ENCODE measurements at regions not wholly inside any gene's neighbourhood (a gene's known extent, or its start where the extent isn't known, plus 50 kb on each side); places are given as distances from the start of the nearest gene placed in this dataset.
A peak's percentile ranks its signal among the peaks of the same experiment; 100 is the strongest.

GRCh38 chr18:22069916-22070315 is 99.5 kb upstream of the GATA6 start:
- no peaks in the 10 kb centered on the region for H3K9me3 ChIP-seq
- DNase-seq (peak; percentile 40 to 58 (median 49)), ATAC-seq (peak; percentile 72)
- no peaks in the 10 kb centered on the region for H3K36me3 ChIP-seq (replicated peaks in 1 of 2; ENCODE audit: insufficient read depth in 1 of 2, low read depth in 2 of 2)
- no peaks in the 10 kb centered on the region for H3K27me3 ChIP-seq
- intact Hi-C loops (cut with DNase I): no loop called here
- no peak overlapping the region for H3K4me3 ChIP-seq
- 27 to 61% methylated on average over 3 to 8 of the region's 8 CpGs for WGBS, 2 donors
- H3K27ac ChIP-seq: peak overlapping the region in 2 of 4 donors; percentile 36 to 40
- TF ChIP-seq, protein P1, sequence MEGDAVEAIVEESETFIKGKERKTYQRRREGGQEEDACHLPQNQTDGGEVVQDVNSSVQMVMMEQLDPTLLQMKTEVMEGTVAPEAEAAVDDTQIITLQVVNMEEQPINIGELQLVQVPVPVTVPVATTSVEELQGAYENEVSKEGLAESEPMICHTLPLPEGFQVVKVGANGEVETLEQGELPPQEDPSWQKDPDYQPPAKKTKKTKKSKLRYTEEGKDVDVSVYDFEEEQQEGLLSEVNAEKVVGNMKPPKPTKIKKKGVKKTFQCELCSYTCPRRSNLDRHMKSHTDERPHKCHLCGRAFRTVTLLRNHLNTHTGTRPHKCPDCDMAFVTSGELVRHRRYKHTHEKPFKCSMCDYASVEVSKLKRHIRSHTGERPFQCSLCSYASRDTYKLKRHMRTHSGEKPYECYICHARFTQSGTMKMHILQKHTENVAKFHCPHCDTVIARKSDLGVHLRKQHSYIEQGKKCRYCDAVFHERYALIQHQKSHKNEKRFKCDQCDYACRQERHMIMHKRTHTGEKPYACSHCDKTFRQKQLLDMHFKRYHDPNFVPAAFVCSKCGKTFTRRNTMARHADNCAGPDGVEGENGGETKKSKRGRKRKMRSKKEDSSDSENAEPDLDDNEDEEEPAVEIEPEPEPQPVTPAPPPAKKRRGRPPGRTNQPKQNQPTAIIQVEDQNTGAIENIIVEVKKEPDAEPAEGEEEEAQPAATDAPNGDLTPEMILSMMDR (IDR thresholded peaks at IDR 0.05): no peak
- TF ChIP-seq POLR2A (IDR thresholded peaks at IDR 0.05): no peak
- H3K4me1 ChIP-seq: peaks cover 27% of the 10 kb centered on the region

DNA sequence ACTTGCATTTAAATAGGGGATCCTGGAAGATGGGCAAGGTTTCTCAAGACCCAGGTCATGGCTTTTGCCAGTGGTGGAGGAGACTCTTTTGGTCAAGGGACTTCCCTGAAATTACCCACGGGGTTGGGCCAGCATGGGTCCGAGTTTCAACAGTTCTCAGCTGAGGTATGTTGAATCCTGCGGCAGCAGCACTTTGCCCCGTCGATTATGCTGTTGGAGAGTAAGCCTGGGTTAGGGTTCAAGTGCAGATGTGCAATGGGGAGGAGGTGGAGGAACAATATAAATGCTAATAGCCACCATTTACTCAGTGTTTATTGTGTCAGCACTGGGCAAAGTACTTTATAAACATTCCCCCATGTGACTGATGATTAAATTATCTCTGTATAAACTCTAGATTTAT is 96.0 kb upstream of the GATA6 start:
- H3K4me1 ChIP-seq: peaks cover 24% of the 10 kb centered on the region
- no peak overlapping the region for H3K27ac ChIP-seq
- intact Hi-C loops (cut with DNase I): no loop called here
- ATAC-seq: no peak
- H3K36me3 ChIP-seq (replicated peaks in 1 of 2; ENCODE audit: insufficient read depth in 1 of 2, low read depth in 2 of 2): no peaks in the 10 kb centered on the region
- no peak overlapping the region for H3K4me3 ChIP-seq
- TF ChIP-seq POLR2A (IDR thresholded peaks at IDR 0.05): no peak
- TF ChIP-seq, protein P1 (IDR thresholded peaks at IDR 0.05): no peak
- no peaks in the 10 kb centered on the region for H3K9me3 ChIP-seq
- no peaks in the 10 kb centered on the region for H3K27me3 ChIP-seq
- DNase-seq: no peak
- WGBS, 2 donors: 92 to 95% methylated on average over 5 of the region's 5 CpGs

DNA sequence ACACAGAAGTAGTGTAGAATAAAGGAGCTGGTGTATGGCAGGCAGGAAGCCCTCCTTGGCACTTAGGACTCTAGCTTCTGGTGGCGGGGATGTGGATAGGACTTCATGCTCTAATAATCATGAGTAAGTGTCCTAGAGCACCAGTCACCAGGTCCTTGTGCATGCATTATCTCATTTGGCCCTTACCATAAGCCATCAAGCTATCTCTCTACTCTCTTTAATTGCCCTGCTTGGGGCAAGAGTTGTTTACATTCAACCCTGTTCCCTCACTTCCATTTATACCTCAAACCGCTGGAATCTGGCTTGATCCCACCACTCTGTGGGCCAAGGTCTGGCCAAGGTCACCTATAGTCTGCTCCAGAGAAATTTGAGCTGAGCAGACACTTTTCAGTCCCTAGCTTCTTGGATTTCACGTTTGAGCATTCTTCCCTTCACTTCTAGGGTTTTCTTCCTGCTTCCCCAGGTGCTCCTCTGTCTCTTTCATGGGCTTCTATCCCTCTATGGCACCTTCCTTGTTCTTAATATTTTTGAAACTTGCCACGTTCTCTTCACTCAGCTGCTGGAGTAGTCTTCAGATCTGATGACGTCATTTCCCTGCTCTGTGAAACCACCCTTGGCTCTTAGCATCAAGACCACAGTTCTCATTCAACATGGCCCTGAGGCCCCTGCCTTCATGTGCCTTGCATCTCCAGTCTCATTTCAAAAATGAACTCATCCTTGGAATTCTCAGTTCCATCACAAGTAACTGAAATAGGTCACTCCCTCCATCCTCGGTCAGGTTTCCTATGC is 94.9 kb upstream of the GATA6 start:
- 63 to 66% methylated on average over 6 of the region's 6 CpGs for WGBS, 2 donors
- Histone ChIP-seq H3K9me3 (no peaks in the 10 kb centered on the region), H3K4me3 (no peak overlapping the region), H3K36me3 (replicated peaks in 1 of 2; ENCODE audit: insufficient read depth in 1 of 2, low read depth in 2 of 2) (no peaks in the 10 kb centered on the region), H3K27ac (no peak overlapping the region), H3K4me1 (peaks cover 25% of the 10 kb centered on the region), H3K27me3 (no peaks in the 10 kb centered on the region)
- intact Hi-C loops (cut with DNase I): no loop called here
- DNase-seq (no peak), ATAC-seq (no peak)
- TF ChIP-seq POLR2A (IDR thresholded peaks at IDR 0.05): no peak
- TF ChIP-seq, protein P1 (IDR thresholded peaks at IDR 0.05): no peak

- no peak for TF ChIP-seq POLR2A (IDR thresholded peaks at IDR 0.05)
- TF ChIP-seq, protein P1 (IDR thresholded peaks at IDR 0.05): no peak
- DNase-seq: no peak
- Histone ChIP-seq H3K9me3 (no peaks in the 10 kb centered on the region), H3K4me3 (no peak overlapping the region), H3K36me3 (replicated peaks in 1 of 2; ENCODE audit: insufficient read depth in 1 of 2, low read depth in 2 of 2) (no peaks in the 10 kb centered on the region), H3K27me3 (no peaks in the 10 kb centered on the region), H3K27ac (peak overlapping the region in 3 of 4 donors; percentile 25 to 46 (median 26)), H3K4me1 (peaks cover 41% of the 10 kb centered on the region)
- 16 to 17% methylated on average over 3 of the region's 3 CpGs for WGBS, 2 donors
- intact Hi-C loops (cut with DNase I): no loop called here
- no peak for ATAC-seq
Measured at GRCh38 chr18:22080035-22080434, 89.4 kb upstream of the GATA6 start.

- 94% methylated on average over 9 to 14 of the region's 14 CpGs for WGBS, 2 donors
- intact Hi-C loops (cut with DNase I): no loop called here
- no peaks in the 10 kb centered on the region for H3K27me3 ChIP-seq
Measured at GRCh38 chr18:22082408-22082807, 87.0 kb upstream of the GATA6 start.

More at GRCh38 chr18:22082408-22082807, 87.0 kb upstream of the GATA6 start:
- Histone ChIP-seq H3K4me3 (no peak overlapping the region), H3K9me3 (no peaks in the 10 kb centered on the region), H3K4me1 (peaks cover 46% of the 10 kb centered on the region), H3K27ac (no peak overlapping the region), H3K36me3 (replicated peaks in 1 of 2; ENCODE audit: insufficient read depth in 1 of 2, low read depth in 2 of 2) (no peaks in the 10 kb centered on the region)
- DNase-seq (no peak), ATAC-seq (no peak)
- no peak for TF ChIP-seq POLR2A (IDR thresholded peaks at IDR 0.05)
- TF ChIP-seq, protein P1 (IDR thresholded peaks at IDR 0.05): no peak
